DND-41 (cell line): ENCODE measurements at regions not wholly inside any gene's neighbourhood (a gene's known extent, or its start where the extent isn't known, plus 50 kb on each side); places are given as distances from the start of the nearest gene placed in this dataset.

Experiments used
- ATAC-seq: fragments of 200-7000 bp; cut with Tn5 transposase; 3 replicates; pipeline ENCODE4 v1.9.1; 2021; ENCODE audit warnings: low read depth; ENCODE audit not compliant: insufficient read depth
- DNase-seq: peaks from one replicate; pipeline ENCODE4 v3.0.0-alpha.2; 2020
- H2AFZ ChIP-seq: 2 replicates; pipeline ENCODE4 v1.6.0; 2012; ENCODE audit warnings: low read depth, low read length
- H3K27ac ChIP-seq: 2 replicates; pipeline ENCODE4 v1.5.1; 2012; ENCODE audit warnings: low read length, inconsistent platforms
- H3K27me3 ChIP-seq: fragments of 200-600 bp; sonication (generic); 2 replicates; pipeline ENCODE4 v1.6.0; 2012; ENCODE audit warnings: low read length, mild to moderate bottlenecking, inconsistent platforms; ENCODE audit not compliant: insufficient read depth, poor library complexity
- H3K36me3 ChIP-seq: 2 replicates; pipeline ENCODE4 v1.5.1; 2012; ENCODE audit warnings: low read length, inconsistent platforms; ENCODE audit not compliant: insufficient read depth
- H3K4me1 ChIP-seq: 2 replicates; pipeline ENCODE4 v1.5.1; 2012; ENCODE audit warnings: mild to moderate bottlenecking, low read length; ENCODE audit not compliant: insufficient read depth
- H3K4me2 ChIP-seq: 2 replicates; pipeline ENCODE4 v1.6.0; 2012; ENCODE audit warnings: mild to moderate bottlenecking, moderate library complexity, low read length, inconsistent platforms; ENCODE audit not compliant: insufficient read depth
- H3K4me3 ChIP-seq, 2 experiments: fragments of 200-600 bp in 1 of 2; shearing (Covaris generic) in 1 of 2; 2 replicates each; pipeline ENCODE4 v1.5.1; 2012 to 2016; ENCODE audit warnings: inconsistent platforms in 2 of 2, low read length in 2 of 2, mild to moderate bottlenecking in 2 of 2, low read depth in 1 of 2, moderate library complexity in 1 of 2
- H3K79me2 ChIP-seq: 2 replicates; pipeline ENCODE4 v1.6.0; 2012; ENCODE audit warnings: low read length, inconsistent platforms; ENCODE audit not compliant: insufficient read depth
- H3K9ac ChIP-seq: 2 replicates; pipeline ENCODE4 v1.6.0; 2012; ENCODE audit warnings: low read depth, mild to moderate bottlenecking, inconsistent platforms, low read length, moderate library complexity
- H3K9me3 ChIP-seq: 2 replicates; pipeline ENCODE4 v1.5.1; 2012; ENCODE audit warnings: low read length, moderate library complexity, mild to moderate bottlenecking, inconsistent platforms; ENCODE audit not compliant: insufficient read depth, severe bottlenecking
- H4K20me1 ChIP-seq: 2 replicates; pipeline ENCODE4 v1.6.0; 2012; ENCODE audit warnings: low read length; ENCODE audit not compliant: insufficient read depth
- CTCF ChIP-seq: IDR thresholded peaks from 2 replicates; pipeline ENCODE4 v1.5.1; 2012; ENCODE audit warnings: borderline replicate concordance, low read length, moderate library complexity, mild to moderate bottlenecking; ENCODE audit not compliant: poor library complexity, severe bottlenecking; ENCODE audit errors: extremely low read depth
- EZH2 ChIP-seq: IDR thresholded peaks from 3 replicates; pipeline ENCODE4 v1.6.1; 2012; ENCODE audit warnings: borderline replicate concordance, low read depth, mild to moderate bottlenecking, moderate library complexity, low read length, inconsistent platforms; ENCODE audit not compliant: severe bottlenecking

DNA sequence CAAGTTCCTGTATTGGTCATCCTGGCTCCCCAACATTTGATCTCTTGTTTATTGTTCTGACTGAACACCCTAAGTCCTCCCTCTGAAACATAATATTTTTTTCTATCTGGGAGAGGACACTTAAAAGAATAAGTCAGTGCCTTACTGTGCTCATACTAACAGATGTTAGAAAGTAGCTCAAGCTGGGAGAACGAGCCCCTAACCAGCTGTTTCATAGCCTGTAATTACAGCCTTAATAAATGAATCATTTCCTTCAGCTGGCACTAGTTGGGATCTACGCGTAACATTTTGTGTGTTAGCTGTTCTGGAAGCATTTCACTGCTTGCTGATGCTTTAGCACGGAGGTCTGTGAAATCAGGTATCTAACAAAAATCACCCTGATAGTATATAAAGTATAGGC lies 345.9 kb upstream of the RIOK2 start:
- no peaks in the 10 kb centered on the region for H3K27me3 ChIP-seq
- H3K36me3 ChIP-seq: no peaks in the 10 kb centered on the region
- TF ChIP-seq EZH2 (no peak), CTCF (no peak)
- no peak for ATAC-seq
- H3K27ac ChIP-seq: no peak overlapping the region
- no peak overlapping the region for H3K4me3 ChIP-seq
- H3K4me2 ChIP-seq: no peak overlapping the region
- H3K9me3 ChIP-seq: no peaks in the 10 kb centered on the region
- peaks cover 12% of the 10 kb centered on the region for H3K4me1 ChIP-seq
- DNase-seq: no peak
- no peak overlapping the region for H3K9ac ChIP-seq
- no peaks in the 10 kb centered on the region for H3K79me2 ChIP-seq
- H4K20me1 ChIP-seq: no peaks in the 10 kb centered on the region
- H2AFZ ChIP-seq: no peak overlapping the region

- ATAC-seq (no peak), DNase-seq (no peak)
- H3K27ac ChIP-seq: no peak overlapping the region
- no peak overlapping the region for H3K9ac ChIP-seq
- no peaks in the 10 kb centered on the region for H3K36me3 ChIP-seq
- TF ChIP-seq EZH2: no peak
- TF ChIP-seq CTCF: no peak
- no peaks in the 10 kb centered on the region for H4K20me1 ChIP-seq
- H3K9me3 ChIP-seq: no peaks in the 10 kb centered on the region
- peaks cover 12% of the 10 kb centered on the region for H3K4me1 ChIP-seq
- no peak overlapping the region for H2AFZ ChIP-seq
- H3K79me2 ChIP-seq: no peaks in the 10 kb centered on the region
- H3K4me3 ChIP-seq: no peak overlapping the region
- H3K4me2 ChIP-seq: no peak overlapping the region
- H3K27me3 ChIP-seq: no peaks in the 10 kb centered on the region
These were observed 346.4 kb upstream of the RIOK2 start for GRCh38 chr5:97529354-97529985.

DNA sequence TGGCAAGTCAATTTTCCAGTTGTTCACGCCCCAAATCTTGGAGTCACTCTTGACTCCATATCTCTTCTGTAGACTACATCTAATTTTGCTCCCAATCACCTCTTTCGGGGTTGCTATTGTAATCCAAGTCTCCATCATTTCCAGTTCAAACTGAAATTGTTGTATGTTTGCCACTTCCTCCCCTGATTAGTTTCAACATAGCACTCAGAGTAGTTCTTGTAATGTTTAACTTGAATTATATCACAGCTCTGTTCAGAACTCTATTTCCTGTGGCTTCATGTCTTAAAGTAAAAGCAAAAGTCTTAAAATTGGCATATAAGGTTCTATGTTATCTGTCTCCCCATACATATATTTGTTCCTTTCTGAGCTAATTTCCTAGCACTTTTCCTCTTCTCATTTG lies 348.5 kb upstream of the RIOK2 start:
- TF ChIP-seq EZH2 (no peak), CTCF (no peak)
- no peak overlapping the region for H2AFZ ChIP-seq
- no peak overlapping the region for H3K4me2 ChIP-seq
- H4K20me1 ChIP-seq: no peaks in the 10 kb centered on the region
- no peak for ATAC-seq
- no peak for DNase-seq
- H3K4me3 ChIP-seq: no peak overlapping the region
- H3K27me3 ChIP-seq: no peaks in the 10 kb centered on the region
- H3K36me3 ChIP-seq: no peaks in the 10 kb centered on the region
- no peaks in the 10 kb centered on the region for H3K79me2 ChIP-seq
- H3K4me1 ChIP-seq: peaks cover 12% of the 10 kb centered on the region
- no peaks in the 10 kb centered on the region for H3K9me3 ChIP-seq
- no peak overlapping the region; the same call in 1 of the 2 replicates for H3K27ac ChIP-seq
- no peak overlapping the region for H3K9ac ChIP-seq

DNA sequence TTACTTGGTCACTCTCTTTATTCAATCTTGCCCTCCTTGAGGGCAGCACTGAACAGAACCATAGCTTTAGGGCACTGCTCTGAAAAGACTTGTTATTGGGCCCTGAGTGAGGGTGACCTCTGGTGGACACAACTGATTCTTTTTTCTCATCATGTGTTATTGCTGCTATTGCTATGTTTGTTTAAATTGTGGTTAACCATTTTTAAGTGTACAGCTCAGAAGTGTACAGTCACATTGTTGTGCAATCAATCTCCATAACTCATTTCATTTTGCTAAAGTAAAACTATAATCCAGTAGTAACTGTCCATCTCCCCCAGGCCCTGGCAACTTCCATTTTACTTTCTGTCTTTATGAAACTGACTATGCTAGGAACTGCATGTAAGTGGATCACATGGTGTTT lies 351.1 kb upstream of the RIOK2 start:
- H3K27ac ChIP-seq: no peak overlapping the region
- ATAC-seq: peak; percentile 74

More for the DNA sequence above, 351.1 kb upstream of the RIOK2 start:
- Histone ChIP-seq H4K20me1 (no peaks in the 10 kb centered on the region), H3K4me1 (peaks cover 12% of the 10 kb centered on the region), H3K27me3 (no peaks in the 10 kb centered on the region), H2AFZ (no peak overlapping the region), H3K4me3 (no peak overlapping the region), H3K79me2 (no peaks in the 10 kb centered on the region), H3K9ac (no peak overlapping the region), H3K9me3 (no peaks in the 10 kb centered on the region), H3K36me3 (no peaks in the 10 kb centered on the region), H3K4me2 (no peak overlapping the region)
- DNase-seq: peak; percentile 27
- peak; percentile 66 for TF ChIP-seq CTCF
- no peak for TF ChIP-seq EZH2
